ENCODE measurements at regions not wholly inside any gene's neighbourhood (a gene's known extent, or its start where the extent isn't known, plus 50 kb on each side); places are given as distances from the start of the nearest gene placed in this dataset.

DNA sequence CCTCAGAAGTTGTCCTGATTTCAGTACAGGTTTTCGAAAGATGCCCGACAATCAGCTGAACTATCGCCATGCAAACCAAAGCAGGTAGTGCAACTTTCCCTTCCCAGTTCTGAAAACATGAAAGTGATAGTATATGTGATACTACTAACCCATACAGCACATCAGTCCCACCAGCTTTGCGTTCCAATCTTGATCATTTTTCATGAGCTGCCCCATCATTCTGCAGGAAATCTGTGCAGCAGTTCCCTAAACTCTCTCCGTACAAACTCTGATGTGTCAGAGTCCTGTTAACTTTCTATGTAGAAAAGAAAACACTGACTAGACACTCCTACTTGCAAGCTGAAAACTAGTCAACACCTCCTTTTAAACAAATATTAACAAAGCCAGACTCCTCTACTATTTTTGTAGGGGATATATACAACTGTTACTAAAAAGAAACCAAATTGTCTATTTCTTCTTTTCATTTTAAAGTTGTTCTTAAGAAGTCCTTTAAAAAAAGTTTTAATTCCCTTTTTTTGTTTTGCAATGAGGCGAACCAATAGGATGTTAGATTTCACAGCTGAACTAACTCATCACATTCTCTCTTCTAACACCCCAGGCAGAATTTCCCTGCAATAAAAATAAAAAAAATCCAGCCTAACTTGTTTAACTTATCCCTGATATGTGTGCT is 99.6 kb upstream of the DST start (continued):
- TF ChIP-seq PAXIP1 (CRISPR knock-in tag; conservative IDR thresholded peaks at IDR 0.05) (peak; percentile 55), TOPORS (CRISPR knock-in tag; IDR thresholded peaks at IDR 0.05) (no peak), POLR2A (IDR thresholded peaks at IDR 0.05; ENCODE audit: insufficient read depth in 1 of 2, low read depth in 2 of 2, low read length in 2 of 2) (peak in 1 of 2 experiments; percentile 39; a peak in 1 of 4 replicates), THAP9 (CRISPR knock-in tag; IDR thresholded peaks at IDR 0.05; ENCODE audit: borderline replicate concordance) (no peak), ZSCAN29 (CRISPR knock-in tag; conservative IDR thresholded peaks at IDR 0.05) (no peak), ZNF710 (CRISPR knock-in tag; IDR thresholded peaks at IDR 0.05; ENCODE audit: borderline replicate concordance) (no peak), GATAD2A (CRISPR knock-in tag; IDR thresholded peaks at IDR 0.05) (peak; percentile 58), ERF (CRISPR knock-in tag; IDR thresholded peaks at IDR 0.05) (no peak), BHLHE40 (IDR thresholded peaks at IDR 0.05; ENCODE audit: low read length) (no peak), ZNF766 (CRISPR knock-in tag; IDR thresholded peaks at IDR 0.05; ENCODE audit: borderline replicate concordance) (no peak), SIX4 (CRISPR knock-in tag; IDR thresholded peaks at IDR 0.05) (no peak), KDM5A (IDR thresholded peaks at IDR 0.05; ENCODE audit: borderline replicate concordance, low read length) (no peak), ZSCAN25 (CRISPR knock-in tag; IDR thresholded peaks at IDR 0.05) (no peak), CERS6 (CRISPR knock-in tag; IDR thresholded peaks at IDR 0.05) (no peak), KAT2B (IDR thresholded peaks at IDR 0.05; ENCODE audit: borderline replicate concordance, low read depth, low read length) (no peak), JUN (CRISPR knock-in tag; IDR thresholded peaks at IDR 0.05) (no peak), IKZF1 (IDR thresholded peaks at IDR 0.05) (no peak), SAP130 (CRISPR knock-in tag; IDR thresholded peaks at IDR 0.05; ENCODE audit: low read depth) (peak; percentile 43)
- TF ChIP-seq, protein P1, sequence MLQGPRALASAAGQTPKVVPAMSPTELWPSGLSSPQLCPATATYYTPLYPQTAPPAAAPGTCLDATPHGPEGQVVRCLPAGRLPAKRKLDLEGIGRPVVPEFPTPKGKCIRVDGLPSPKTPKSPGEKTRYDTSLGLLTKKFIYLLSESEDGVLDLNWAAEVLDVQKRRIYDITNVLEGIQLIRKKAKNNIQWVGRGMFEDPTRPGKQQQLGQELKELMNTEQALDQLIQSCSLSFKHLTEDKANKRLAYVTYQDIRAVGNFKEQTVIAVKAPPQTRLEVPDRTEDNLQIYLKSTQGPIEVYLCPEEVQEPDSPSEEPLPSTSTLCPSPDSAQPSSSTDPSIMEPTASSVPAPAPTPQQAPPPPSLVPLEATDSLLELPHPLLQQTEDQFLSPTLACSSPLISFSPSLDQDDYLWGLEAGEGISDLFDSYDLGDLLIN (CRISPR knock-in tag; IDR thresholded peaks at IDR 0.05; ENCODE audit: borderline replicate concordance): no peak
- TF ChIP-seq, protein P2, sequence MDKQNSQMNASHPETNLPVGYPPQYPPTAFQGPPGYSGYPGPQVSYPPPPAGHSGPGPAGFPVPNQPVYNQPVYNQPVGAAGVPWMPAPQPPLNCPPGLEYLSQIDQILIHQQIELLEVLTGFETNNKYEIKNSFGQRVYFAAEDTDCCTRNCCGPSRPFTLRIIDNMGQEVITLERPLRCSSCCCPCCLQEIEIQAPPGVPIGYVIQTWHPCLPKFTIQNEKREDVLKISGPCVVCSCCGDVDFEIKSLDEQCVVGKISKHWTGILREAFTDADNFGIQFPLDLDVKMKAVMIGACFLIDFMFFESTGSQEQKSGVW (CRISPR knock-in tag; IDR thresholded peaks at IDR 0.05; ENCODE audit: borderline replicate concordance): no peak

Data from HepG2 (cell line).